ENCODE measurements at regions not wholly inside any gene's neighbourhood (a gene's known extent, or its start where the extent isn't known, plus 50 kb on each side); places are given as distances from the start of the nearest gene placed in this dataset.

DNA sequence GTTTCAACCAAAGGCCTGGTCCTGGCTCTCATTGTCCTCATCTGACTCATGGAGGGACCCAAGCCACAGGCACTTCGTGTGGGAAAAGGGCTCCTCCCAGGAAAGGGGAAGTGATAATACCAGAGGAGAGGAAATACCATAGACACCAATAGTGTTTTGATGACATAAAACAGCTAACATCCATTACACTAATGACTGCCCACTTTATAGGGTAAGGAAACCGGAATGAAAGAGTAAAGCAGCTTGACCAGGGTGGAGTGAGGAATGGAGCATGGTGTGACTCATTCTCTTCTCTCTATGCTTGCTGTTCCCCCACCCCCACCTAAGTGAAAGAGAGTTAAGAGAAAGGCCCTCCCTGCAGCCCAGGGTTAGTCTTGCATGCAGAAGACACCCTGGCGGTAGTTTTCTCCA, 67.4 kb upstream of the HRH2 start:
- H3K9me3 ChIP-seq, result no peaks in the 10 kb centered on the region
- intact Hi-C loops (cut with DNase I), result no loop called here
- H3K4me1 ChIP-seq, result no peaks in the 10 kb centered on the region
- TF ChIP-seq POLR2A (IDR thresholded peaks at IDR 0.05), result no peak
- TF ChIP-seq, protein P1, sequence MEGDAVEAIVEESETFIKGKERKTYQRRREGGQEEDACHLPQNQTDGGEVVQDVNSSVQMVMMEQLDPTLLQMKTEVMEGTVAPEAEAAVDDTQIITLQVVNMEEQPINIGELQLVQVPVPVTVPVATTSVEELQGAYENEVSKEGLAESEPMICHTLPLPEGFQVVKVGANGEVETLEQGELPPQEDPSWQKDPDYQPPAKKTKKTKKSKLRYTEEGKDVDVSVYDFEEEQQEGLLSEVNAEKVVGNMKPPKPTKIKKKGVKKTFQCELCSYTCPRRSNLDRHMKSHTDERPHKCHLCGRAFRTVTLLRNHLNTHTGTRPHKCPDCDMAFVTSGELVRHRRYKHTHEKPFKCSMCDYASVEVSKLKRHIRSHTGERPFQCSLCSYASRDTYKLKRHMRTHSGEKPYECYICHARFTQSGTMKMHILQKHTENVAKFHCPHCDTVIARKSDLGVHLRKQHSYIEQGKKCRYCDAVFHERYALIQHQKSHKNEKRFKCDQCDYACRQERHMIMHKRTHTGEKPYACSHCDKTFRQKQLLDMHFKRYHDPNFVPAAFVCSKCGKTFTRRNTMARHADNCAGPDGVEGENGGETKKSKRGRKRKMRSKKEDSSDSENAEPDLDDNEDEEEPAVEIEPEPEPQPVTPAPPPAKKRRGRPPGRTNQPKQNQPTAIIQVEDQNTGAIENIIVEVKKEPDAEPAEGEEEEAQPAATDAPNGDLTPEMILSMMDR (IDR thresholded peaks at IDR 0.05), result no peak
- no peaks in the 10 kb centered on the region for H3K36me3 ChIP-seq
- no peak for DNase-seq
- peaks cover 0 to 13% (median 0%) of the 10 kb centered on the region in 4 donors for H3K27me3 ChIP-seq
- no peak overlapping the region for H3K4me3 ChIP-seq
- WGBS, 2 donors, result 41 to 58% methylated on average over 2 to 3 of the region's 3 CpGs
- H3K27ac ChIP-seq, result no peak overlapping the region

DNA sequence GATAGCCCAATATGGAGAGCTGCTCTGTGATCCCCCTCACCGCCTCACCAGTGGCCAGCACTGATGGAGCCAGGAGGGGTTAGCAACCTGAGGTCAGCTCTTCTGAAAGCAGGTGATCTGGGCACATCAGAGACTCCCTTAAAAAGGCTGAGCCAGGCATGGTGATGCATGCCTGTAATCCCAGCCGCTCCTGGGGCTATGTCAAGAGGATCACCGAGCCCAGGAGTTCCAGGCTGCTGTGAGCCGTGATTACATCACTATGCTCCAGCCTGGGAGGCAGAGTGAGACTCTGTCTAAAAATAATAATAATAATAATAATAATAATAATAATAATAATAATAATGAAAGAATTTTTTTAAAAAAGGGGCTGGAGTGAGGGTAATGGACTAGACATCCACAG, 66.6 kb upstream of the HRH2 start:
- H3K4me1 ChIP-seq, result no peaks in the 10 kb centered on the region
- intact Hi-C loops (cut with DNase I), result no loop called here
- no peak for DNase-seq
- WGBS, 2 donors, result 22 to 45% methylated on average over 2 to 3 of the region's 4 CpGs
- H3K27ac ChIP-seq, result no peak overlapping the region
- TF ChIP-seq POLR2A (IDR thresholded peaks at IDR 0.05), result no peak
- TF ChIP-seq, protein P1 (IDR thresholded peaks at IDR 0.05), result no peak
- peaks cover 0 to 18% (median 0%) of the 10 kb centered on the region in 4 donors for H3K27me3 ChIP-seq
- H3K4me3 ChIP-seq, result no peak overlapping the region
- H3K9me3 ChIP-seq, result no peaks in the 10 kb centered on the region
- no peaks in the 10 kb centered on the region for H3K36me3 ChIP-seq

DNA sequence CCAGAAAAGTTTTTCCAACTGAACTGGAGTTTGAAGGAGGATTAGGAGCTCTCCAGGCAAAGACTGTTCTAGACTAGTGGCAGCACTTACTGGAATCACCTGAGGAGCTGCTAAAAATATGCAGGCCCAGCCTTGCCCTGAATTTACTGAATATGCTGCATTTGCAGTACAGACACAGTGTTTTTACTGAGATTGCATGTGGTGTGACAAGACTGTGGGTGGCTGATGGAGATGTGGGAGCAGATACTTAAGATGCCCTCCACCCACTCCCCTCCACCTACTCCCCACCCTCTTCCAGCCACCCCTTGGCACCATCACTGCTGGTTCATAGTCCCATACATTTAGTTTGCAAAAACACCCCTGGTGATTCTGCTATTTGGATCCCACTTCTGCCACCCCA, 64.1 kb upstream of the HRH2 start:
- peaks cover 0 to 24% (median 0%) of the 10 kb centered on the region in 4 donors for H3K27me3 ChIP-seq
- H3K27ac ChIP-seq, result no peak overlapping the region
- DNase-seq, result no peak
- TF ChIP-seq POLR2A (IDR thresholded peaks at IDR 0.05), result no peak
- TF ChIP-seq, protein P1 (IDR thresholded peaks at IDR 0.05), result no peak
- no peaks in the 10 kb centered on the region for H3K9me3 ChIP-seq
- no peaks in the 10 kb centered on the region for H3K36me3 ChIP-seq
- H3K4me3 ChIP-seq, result no peak overlapping the region
- intact Hi-C loops (cut with DNase I), result no loop called here
- H3K4me1 ChIP-seq, result no peaks in the 10 kb centered on the region

DNA sequence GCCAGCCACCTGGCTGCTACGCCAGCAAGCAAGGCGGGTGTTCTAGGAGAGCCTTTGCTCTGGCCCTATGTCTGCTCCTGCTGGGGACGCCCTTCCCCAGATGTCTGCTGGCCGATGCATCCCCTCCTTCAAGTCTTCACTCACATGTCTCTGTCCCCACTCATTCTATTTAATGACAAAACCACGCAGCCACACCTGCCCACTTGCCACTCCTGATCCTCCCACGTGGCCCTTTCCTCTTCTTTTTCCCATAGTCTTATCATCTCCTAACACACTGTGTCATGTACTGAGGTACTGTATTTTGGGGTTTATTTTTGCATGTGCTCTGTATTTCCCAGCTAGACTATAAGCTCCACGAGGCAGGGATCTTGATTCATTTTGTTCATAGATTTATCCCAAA, 62.0 kb upstream of the HRH2 start:
- 77 to 88% methylated on average over 6 to 7 of the region's 7 CpGs for WGBS, 2 donors
- peaks cover 0 to 32% (median 0%) of the 10 kb centered on the region in 4 donors for H3K27me3 ChIP-seq
- intact Hi-C loops (cut with DNase I), result no loop called here
- H3K4me1 ChIP-seq, result no peaks in the 10 kb centered on the region
- H3K27ac ChIP-seq, result no peak overlapping the region
- TF ChIP-seq POLR2A (IDR thresholded peaks at IDR 0.05), result no peak
- TF ChIP-seq, protein P1 (IDR thresholded peaks at IDR 0.05), result no peak
- no peak overlapping the region for H3K4me3 ChIP-seq
- no peak for DNase-seq
- H3K36me3 ChIP-seq, result no peaks in the 10 kb centered on the region
- no peaks in the 10 kb centered on the region for H3K9me3 ChIP-seq

DNA sequence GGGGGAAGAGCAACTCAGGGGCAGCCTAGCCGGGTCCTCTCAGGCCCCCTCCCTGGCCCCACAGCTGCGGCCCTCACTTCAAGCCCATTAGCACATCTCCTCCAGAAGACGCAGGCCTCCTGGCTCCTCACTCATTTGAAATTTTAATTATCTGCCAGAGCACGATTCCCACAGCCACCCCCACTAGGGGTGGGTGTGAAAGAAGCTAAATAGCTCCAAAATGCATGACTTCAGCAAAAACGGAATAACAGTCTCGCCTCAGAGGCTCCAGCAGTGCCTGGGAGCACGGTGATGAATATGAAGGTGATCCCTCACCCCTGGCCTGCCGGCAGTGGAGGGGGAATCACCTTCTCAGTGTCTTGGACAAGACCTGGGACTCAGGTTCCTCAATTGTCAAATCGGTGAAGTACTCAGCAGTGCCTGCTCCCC, 61.1 kb upstream of the HRH2 start:
- intact Hi-C loops (cut with DNase I), result no loop called here
- 44 to 59% methylated on average over 5 to 6 of the region's 9 CpGs for WGBS, 2 donors
- Histone ChIP-seq H3K36me3 (no peaks in the 10 kb centered on the region), H3K4me3 (no peak overlapping the region), H3K27ac (no peak overlapping the region), H3K4me1 (no peaks in the 10 kb centered on the region), H3K27me3 (peaks cover 0 to 32% (median 0%) of the 10 kb centered on the region in 4 donors), H3K9me3 (no peaks in the 10 kb centered on the region)
- no peak for TF ChIP-seq POLR2A (IDR thresholded peaks at IDR 0.05)
- TF ChIP-seq, protein P1 (IDR thresholded peaks at IDR 0.05), result no peak
- no peak for DNase-seq

Measured in esophagus squamous epithelium (tissue), 5 donors.